NCI-H345 treated with DMSO at 0.1 percent for 48 hours (cell line): ENCODE measurements at regions not wholly inside any gene's neighbourhood (a gene's known extent, or its start where the extent isn't known, plus 50 kb on each side); places are given as distances from the start of the nearest gene placed in this dataset.
A peak's percentile ranks its signal among the peaks of the same experiment; 100 is the strongest.

Experiments used
- DNase-seq: peaks from one replicate; lab custom pipeline; 2025; ENCODE audit not compliant: unreplicated experiment; lab: John Stamatoyannopoulos, UW

DNA sequence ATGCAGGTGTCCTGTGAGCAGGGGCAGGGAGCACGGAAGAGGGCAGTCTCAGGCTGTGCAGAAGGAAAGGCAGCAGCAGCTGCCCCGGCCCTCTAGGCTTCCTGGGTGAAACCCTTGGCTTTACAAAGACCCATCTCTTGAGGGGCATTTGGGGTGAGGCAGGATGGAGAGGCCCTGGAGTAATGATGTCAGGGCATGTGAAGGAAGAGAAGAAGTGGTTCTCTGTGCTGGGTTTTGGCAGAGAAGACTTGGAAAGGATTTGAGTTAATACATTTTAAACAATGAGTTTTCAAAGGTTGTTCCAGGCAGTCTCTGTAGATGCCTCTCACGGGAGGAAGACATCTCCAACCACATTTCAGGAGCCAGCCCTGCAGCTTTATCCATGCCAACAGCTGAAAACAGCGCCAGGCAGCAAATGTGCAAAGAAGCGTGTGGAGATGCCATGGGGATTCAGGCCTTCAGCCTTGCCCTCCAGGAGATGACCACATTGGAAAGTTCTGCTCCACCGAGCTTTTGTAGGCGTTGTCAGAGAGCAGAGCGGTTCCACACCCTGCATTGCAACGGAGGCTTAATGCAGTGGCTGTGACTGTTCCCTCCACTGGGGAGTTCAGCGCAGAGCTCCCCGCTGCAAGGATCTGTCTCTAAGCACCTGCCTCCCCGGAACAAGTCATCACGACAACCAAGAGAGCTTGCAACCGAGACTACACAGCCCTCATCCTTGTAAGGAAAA lies 322.8 kb downstream of the UQCRFS1 start:
- no peak for DNase-seq

DNA sequence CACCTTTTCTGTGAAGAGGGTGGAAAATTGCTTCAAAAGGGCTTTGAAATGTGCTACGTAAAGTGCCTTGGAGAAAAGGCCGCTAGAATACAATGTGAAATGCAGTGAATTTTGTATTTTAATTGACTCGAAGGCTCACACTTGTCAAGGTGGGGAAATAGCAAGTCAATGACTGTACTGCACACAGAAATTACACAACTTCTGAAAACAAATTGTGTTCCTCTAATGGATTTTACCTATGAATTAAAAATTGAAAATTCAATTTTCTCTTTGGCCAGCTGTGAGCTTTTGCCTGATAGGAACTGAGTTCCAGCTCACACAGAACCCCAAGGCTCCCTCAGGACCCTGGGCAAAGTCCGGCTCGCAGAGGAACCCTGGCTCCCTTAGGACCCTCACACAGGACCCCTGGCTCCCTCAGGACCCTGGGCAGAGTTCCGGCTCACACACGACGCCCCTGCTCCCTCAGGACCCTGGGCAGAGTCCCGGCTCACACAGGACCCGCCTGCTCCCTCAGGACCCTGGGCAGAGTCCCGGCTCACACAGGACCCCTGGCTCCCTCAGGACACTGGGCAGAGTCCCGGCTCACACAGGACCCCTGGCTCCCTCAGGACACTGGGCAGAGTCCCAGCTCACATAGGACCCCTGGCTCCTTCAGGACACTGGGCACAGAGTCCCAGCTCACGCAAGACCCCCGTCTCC lies 324.9 kb downstream of the UQCRFS1 start:
- DNase-seq: no peak

DNA sequence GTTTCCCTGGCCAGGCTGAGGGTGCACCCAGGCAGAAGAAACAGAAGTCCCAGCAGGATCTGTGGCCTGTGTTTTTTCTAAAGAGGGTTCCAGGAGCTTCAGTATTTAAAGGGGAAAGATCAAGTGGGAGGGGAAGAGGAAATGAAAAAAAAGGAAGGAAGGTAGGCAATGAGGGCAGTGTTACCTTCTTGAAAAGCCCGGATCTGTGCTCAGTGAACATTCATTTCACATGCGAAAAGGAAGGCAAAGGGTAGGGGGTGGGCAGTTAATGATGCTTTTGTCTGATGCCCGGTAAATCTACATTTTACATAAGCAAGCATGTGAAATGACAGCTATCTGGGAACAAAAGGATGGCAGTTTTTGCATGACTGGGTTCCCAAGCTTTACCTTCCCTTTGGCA lies 326.2 kb downstream of the UQCRFS1 start:
- no peak for DNase-seq

DNA sequence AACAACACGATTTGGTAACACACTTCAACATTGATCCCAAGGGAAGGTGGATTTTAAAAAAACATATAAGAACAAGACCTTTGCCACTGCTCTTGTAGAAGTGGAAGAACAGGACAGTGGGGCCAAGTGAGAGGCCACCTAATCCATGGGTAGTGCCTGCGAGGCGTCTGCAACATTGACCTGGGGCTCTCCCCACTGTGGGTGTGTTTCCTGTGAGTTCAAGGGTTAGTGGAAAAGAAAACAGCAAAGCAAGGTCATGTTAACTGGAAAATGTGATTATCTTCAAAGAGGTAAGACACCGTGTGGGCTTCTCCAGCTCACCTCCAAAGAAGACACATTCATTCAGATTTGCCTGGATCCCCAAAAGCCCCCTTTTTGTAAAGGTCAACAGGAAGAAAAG lies 327.0 kb downstream of the UQCRFS1 start:
- no peak for DNase-seq

DNA sequence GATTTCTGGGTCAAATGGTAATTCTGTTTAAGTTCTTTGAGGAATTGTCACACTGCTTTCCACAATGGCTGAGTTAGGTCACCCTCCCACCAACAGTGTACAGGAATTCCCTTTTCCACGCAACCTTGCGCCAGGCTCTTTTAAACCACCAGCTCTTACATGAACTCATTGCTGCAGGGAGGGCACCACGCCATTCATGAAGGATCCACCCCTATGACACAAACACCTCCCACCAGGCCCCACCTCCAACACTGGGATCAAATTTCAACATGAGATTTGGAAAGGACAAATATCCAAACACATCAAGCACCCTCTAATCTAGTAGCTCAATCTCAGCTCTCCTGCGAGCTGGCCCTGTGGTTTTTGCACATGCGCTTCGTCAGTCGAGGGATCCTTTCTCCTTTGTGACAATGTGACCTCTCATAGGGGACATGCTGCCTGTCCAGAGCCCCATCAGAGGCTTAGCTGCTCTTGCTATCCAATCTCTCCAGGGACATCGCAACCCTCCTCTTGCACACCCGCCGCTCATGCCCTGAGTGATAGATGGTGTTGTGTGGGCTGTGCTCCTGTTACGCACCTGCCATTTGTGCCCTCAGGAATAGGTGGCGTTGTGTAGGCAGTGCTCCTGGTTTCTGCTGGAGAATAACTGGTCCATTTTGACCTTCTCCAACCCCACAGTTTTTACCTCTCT lies 328.0 kb downstream of the UQCRFS1 start:
- DNase-seq: no peak

DNA sequence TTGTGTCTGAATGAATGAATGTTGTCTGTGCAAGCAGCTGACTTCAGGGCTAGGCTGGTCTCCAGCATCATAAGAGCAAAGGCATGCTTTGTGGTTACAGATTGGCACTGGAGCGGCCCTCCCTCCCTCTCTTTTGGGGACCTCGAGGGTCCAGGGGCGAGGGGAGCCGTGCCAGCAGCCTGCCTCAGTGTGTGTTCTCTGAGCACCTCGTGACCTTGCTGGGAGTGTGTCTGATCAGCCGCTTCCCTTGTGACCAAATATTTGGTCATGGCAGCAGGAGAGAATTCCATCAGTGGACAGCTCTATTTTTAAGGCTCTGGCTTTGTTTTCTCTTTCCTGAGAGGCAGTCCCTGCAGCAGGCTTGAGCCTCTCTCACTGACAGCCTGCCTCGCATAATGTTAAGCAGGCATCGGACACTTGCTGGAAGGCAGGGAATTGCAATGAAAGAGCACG lies 329.7 kb downstream of the UQCRFS1 start:
- no peak for DNase-seq

DNA sequence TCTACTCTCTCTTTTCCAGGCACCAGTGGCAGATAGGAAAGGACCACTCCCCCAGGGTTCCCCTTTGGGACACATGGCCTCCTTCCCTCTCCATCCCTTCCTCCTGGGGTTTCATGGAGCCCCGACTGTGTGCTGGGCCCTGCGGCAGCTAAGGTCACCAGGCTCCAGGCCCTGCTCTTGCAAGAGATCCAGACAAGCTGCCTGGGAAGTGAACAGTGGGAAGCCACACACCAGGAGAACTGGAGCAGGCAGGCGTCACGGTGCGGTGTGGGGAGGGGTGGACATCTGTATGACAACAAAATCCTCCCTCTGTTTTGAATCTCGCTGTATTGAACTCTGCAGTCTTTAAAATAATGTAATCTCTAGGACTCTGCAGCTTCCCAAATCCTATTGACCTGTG lies 330.1 kb downstream of the UQCRFS1 start:
- no peak for DNase-seq

DNA sequence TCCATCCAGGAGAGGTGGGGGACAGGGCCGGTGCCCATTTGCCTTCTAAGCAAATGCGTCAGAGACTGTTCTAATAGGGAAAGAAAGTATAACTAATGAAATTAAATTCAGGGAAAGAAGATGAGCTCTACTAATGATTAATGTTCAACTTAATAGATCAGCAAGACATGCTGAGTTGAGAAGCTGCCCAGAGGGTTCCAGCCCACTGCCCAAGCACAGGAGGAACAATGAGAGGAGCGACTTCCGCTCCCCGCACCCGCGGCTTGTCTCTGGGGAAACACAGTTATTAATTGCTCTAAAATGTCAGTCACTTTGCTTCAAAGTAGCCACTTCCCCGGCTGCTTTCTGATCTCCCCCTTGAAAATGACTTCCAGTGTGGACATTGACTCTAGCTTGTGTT lies 331.3 kb downstream of the UQCRFS1 start:
- DNase-seq: peak; percentile 100

DNA sequence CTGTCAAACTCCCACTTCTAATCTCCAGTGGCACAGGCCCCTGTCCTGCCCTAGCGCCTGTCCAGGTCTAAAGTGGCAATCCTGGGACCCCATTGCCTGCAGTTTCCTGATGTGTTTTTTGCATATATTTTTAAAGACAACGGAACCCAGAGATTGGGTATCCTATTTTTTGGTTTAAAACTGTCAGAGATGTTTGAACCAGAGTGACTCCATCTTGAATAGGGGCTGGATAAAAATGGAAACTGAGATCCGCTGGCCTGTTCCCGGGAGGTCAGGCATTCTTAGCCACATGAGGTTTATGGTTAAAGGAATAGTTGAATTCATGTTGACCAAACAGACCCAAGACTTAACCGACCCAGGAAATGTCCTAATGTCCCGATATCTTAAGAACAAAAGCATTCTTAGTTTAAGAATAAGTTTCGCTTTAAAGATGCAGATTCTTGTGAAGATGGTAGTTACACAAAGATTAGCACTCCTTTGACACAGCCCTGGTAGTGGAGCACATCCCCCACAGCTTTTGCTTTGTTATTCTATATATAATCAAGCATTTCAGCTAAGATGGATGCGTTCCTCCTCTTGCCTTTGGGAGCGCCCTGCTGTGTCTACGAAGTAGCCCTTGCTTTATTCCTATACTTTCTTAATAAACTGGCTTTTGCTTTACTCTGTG lies 332.1 kb downstream of the UQCRFS1 start:
- no peak for DNase-seq

DNA sequence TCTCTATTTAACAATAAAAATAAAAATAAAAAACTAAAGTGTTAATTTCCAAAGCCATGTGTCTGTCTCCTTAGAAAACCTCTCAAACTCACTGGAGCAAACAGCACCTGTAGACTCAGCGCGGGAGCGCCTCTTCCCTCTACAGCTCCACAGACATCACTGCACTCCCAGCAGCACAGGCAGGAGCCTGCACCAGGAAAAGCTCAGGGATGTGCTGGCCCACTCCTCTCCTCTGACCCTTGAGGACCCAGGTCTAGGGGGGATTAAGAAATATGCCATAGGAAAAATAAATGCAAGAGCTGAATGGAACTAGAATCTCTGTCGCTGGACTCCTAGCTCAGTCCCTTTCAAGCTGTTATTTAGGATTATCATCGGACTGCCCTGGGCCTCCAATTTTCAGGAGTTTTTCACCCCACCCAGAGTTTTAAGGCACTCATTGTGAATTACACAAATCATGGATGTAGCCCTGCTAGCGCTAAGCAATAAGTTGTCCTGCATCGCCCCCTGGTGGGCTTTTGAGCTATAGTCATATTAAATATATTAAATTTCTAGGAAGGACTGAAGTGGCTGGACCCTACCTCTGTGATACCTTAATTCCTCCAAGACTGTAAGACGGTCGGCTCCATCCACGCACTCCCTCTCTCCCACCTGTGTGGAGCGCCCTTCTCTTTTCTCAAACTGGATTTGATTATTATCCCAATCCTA lies 333.9 kb downstream of the UQCRFS1 start:
- DNase-seq: peak; percentile 96

DNA sequence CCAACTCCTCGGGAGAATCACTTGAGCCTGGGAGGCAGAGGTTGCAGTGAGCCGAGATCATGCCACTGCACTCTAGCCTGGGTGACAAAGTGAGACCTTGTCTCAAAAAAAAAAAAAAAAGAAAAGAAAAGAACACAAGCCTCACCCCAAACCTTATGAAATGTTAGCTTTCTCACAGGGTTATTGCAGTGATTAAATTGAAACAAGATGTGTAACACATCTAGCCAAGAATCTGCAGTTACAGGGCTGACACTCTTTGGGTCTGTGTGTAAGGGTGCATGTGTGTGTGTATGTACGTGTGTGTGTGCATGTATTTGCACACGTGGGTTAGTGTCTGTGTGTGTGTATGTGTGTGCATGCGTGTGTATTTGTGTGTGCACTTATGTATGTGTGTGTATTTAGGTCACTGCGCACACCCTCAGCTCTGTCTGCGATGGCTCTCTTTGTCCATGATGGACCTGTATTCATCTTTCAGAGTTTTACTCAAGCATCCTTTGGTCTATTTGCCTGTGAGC lies 336.3 kb downstream of the UQCRFS1 start:
- no peak for DNase-seq

DNA sequence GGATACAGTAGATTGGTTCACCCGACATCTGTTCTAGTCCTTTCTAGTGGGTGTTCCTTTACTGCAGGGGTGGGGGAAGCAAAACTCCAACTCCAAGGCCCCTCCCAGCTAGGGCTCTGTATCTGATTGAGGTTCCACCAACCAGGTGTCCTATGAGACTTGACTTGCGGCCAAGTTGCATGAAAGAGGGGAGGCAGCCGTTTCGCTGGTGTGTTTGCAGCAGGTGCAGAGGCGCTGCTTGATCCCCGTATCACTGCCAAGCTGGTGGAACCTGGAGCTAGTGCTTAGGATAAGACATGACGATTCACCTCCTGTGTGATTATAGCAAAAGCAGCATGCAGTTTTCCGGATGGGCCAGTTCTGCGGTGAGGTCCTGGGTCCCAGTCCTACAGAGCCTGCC lies 338.2 kb downstream of the UQCRFS1 start:
- DNase-seq: peak; percentile 97

DNA sequence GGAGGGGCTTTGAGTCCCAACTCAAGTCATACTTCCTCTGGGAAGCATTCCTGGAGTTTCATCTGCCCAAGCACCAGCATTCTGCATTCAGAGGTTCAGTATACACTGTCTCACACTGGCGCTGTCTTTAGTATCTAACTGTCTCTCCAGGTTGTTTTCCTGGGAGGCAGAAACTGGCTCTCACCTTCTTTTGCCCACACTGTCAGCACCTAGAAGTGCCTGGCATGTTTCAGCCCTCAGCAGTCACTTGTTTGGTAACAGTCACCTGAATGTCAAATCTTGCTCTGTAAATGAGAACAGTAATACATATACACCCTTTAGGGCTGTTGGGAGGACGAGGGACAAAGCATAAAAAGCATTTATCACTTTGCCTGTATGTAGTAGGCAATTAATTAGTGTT lies 339.6 kb downstream of the UQCRFS1 start:
- DNase-seq: no peak

DNA sequence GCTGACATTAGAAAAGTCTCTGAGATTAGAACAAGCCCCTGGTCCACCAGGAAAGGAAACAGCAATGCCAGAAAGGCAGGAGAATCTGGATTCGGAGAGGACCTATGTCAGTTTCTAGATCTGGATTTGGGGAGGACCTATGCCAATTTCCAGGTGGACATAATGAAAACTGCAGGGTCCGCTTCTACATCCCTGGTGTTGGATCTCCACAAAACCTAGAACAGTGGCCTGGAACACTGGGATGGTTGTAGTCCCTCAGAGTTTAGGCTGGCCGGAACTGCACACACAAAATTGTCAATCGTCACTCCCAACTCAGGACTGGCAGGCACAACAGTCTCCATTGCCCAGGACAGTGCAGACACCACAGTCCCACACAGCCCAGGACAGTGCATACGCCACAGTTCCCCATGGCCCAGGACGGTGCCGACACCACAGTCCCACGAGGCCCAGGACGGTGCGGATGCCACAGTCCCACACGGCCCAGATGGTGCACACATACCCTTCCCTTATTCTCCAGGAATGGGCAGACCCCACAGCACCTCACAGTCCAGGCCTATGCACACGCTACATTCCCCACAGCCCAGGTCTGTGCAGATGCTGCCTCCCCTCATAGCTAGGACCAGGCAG lies 341.7 kb downstream of the UQCRFS1 start:
- DNase-seq: no peak

DNA sequence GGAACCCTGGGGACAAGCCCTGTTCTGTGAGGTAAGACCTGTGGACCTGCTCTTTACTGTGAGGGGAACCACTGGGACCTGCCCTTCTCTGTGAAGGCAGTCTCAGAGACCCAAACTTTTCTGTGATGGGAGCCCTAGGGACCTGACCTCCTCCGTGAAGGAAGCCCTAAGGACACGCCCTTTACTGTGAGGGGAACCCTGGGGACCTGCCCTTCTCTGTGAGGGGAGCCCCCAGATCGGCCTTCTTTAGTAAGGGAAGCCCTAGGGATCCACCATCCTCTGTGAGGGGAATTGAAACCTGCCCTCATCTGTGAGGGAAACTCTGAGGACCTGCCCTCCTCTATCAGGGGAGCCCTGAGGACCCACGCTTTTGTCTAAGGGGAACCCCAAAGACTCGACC lies 343.5 kb downstream of the UQCRFS1 start:
- DNase-seq: no peak

DNA sequence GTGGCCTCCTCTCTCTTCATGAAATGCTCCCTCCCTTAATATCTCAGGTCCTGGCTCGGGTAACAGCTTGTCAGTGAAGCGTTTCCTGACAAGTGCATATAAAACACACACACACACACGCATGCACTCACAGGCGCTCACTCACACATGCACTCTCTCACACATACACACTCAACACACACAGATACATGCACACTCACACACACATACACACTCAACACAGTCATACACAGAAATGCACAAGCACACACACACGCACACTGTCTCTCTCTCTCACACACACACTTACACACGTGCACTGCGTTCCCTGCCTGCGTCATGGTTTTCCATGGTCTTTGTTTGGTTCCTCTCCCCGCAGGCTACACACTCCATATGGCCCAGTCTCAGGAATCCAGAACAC lies 344.1 kb downstream of the UQCRFS1 start:
- peak; percentile 61 for DNase-seq

DNA sequence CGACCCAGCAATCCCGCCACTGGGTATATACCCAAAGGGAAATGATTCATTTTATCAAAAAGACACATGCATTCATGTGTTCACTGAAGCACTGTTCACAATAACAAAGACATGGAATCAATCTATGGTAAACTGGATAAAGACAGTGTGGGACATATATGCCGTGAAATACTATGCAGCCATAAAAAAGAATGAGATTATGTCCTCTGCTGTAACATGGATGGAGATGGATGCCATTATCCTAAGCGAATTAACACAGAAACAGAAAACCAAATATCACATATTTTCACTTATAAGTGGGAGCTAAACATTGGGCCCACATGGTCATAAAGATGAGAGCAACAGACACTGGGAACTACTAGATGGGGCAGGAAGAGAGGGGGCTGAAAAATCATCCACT lies 345.0 kb downstream of the UQCRFS1 start:
- no peak for DNase-seq

DNA sequence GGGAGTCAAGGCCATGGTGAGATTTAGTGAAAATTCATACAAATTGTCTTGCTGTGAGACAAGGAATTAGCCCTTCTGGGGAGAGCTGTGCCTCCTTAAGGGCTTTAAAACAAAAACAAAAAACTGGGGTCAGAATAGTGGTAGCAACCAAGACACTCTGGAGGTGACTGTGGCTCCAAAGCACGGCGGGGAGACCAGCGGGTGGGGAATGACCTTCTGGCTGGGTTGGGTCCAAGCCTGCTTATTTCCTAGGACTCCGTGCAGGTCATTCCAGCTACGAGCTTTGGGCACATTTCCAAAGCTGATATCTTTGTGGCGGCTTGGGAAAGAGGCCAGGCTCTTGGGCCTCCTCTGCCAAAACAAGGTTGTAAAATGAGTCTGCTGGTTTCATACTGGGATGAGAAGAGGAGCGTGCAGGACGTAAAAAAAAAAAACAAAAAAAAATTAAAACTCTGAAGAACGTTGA lies 348.3 kb downstream of the UQCRFS1 start:
- DNase-seq: no peak

DNA sequence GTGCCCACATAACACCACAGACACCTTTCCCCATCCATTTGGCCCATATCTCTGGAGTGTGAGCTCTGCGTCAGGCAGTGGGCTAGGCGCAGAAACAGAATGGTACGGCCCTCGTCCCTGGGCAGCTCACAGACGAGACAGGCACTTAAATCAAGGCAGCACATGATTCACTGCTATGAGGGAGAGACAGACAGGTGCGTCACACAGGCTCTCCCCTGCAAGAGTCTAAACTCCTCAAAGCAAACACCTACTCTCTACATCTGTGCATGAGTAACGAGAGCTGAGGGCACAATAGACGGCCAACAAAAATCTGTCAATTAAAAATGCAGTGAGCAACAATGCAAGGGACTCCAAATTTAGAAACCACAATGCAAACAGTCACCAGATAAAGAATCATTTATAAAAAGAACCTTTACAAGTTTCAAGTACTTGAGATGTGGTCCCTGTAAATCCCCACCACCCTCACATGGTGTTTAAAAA lies 348.9 kb downstream of the UQCRFS1 start:
- DNase-seq: peak; percentile 81

DNA sequence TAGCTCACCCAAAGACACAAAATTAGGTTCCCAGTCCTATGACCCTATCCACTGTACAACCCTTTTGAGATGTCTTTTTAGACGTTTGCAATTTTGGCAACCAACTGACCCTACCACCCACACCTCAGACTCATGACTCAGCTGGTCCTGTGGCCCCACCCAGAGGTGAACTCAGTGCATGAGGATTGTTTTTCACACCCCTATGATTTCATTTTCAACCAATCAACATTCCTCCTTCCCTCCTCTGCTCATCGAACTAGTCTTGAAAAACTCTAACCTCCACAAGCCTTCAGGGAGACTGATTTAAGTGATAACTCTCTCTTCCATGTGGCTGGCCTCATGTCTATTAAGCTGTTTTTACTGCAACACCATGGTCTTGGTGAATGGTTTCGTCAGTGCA lies 350.7 kb downstream of the UQCRFS1 start:
- DNase-seq: no peak
